ENCODE measurements at regions not wholly inside any gene's neighbourhood (a gene's known extent, or its start where the extent isn't known, plus 50 kb on each side); places are given as distances from the start of the nearest gene placed in this dataset.

- TF ChIP-seq REST (IDR thresholded peaks at IDR 0.05; ENCODE audit: low read depth, low read length): no peak
- TF ChIP-seq NFIC (IDR thresholded peaks at IDR 0.05; ENCODE audit: borderline replicate concordance): no peak
Observed at GRCh38 chr14:89491711-89492381, 74.8 kb upstream of the FOXN3 start (continued).

DNA sequence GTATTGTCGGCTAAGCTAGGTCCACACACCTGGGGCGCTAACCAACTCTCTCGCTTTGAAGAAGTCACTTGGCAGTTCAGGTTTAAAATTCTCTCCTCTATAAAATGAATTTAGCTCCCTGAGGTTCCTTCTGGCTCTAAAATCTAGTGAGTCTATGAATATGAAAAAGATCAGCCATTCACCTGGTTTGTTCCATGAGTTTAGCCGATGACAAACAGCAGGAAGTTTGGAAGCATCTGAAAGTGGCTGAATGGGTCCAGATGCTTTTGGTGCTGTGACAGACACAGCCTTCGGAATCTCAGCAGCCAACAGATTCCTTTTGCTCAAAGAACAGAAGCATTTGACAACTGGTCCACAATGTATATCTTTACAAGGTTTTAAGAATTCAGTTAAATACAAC is 73.4 kb upstream of the FOXN3 start:
- no peaks in the 10 kb centered on the region for H3K79me2 ChIP-seq (ENCODE audit: insufficient read depth)
- H3K9me2 ChIP-seq: no peaks in the 10 kb centered on the region
- no peaks in the 10 kb centered on the region for H3K27me3 ChIP-seq (ENCODE audit: insufficient read depth)
- H3K4me1 ChIP-seq (ENCODE audit: control insufficient read depth in 1 of 2, insufficient read depth in 2 of 2, low read depth in 1 of 2, low read length in 1 of 2): peaks cover 0 to 8% of the 10 kb centered on the region in 2 experiments; a peak in 2 of 4 replicates
- ChIA-PET CTCF (no interaction called here), POLR2A (no interaction called here)
- no peak overlapping the region for H3K9ac ChIP-seq
- H3K4me2 ChIP-seq: no peak overlapping the region
- no peak overlapping the region for H3K4me3 ChIP-seq (ENCODE audit: low read depth in 2 of 2, low read length in 1 of 2)
- no peak for TF ChIP-seq GABPA (IDR thresholded peaks at IDR 0.05; ENCODE audit: low read depth)
- TF ChIP-seq FOSL2 (IDR thresholded peaks at IDR 0.05; ENCODE audit: borderline replicate concordance, low read depth): no peak
- TF ChIP-seq, protein P1, sequence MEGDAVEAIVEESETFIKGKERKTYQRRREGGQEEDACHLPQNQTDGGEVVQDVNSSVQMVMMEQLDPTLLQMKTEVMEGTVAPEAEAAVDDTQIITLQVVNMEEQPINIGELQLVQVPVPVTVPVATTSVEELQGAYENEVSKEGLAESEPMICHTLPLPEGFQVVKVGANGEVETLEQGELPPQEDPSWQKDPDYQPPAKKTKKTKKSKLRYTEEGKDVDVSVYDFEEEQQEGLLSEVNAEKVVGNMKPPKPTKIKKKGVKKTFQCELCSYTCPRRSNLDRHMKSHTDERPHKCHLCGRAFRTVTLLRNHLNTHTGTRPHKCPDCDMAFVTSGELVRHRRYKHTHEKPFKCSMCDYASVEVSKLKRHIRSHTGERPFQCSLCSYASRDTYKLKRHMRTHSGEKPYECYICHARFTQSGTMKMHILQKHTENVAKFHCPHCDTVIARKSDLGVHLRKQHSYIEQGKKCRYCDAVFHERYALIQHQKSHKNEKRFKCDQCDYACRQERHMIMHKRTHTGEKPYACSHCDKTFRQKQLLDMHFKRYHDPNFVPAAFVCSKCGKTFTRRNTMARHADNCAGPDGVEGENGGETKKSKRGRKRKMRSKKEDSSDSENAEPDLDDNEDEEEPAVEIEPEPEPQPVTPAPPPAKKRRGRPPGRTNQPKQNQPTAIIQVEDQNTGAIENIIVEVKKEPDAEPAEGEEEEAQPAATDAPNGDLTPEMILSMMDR (IDR thresholded peaks at IDR 0.05): no peak
- no peak for TF ChIP-seq JUND (IDR thresholded peaks at IDR 0.05)
- TF ChIP-seq RCOR1 (IDR thresholded peaks at IDR 0.05; ENCODE audit: low read length): no peak
- TF ChIP-seq CHD2 (IDR thresholded peaks at IDR 0.05; ENCODE audit: low read length, partially characterized antibody): no peak
- no peak for TF ChIP-seq NFIC (IDR thresholded peaks at IDR 0.05; ENCODE audit: borderline replicate concordance)
- no peak for TF ChIP-seq TCF12 (IDR thresholded peaks at IDR 0.05)
- TF ChIP-seq MXI1 (IDR thresholded peaks at IDR 0.05; ENCODE audit: low read depth, low read length): no peak
- no peak for TF ChIP-seq EP300 (IDR thresholded peaks at IDR 0.05; ENCODE audit: borderline replicate concordance in 1 of 2, low read depth in 1 of 2, low read length in 1 of 2)
- TF ChIP-seq FOXJ3 (CRISPR knock-in tag; IDR thresholded peaks at IDR 0.05): no peak
- TF ChIP-seq RAD21 (IDR thresholded peaks at IDR 0.05; ENCODE audit: low read length): no peak
- no peak for TF ChIP-seq EZH2phosphoT487 (IDR thresholded peaks at IDR 0.05; ENCODE audit: borderline replicate concordance, low read depth)
- TF ChIP-seq, protein P2, sequence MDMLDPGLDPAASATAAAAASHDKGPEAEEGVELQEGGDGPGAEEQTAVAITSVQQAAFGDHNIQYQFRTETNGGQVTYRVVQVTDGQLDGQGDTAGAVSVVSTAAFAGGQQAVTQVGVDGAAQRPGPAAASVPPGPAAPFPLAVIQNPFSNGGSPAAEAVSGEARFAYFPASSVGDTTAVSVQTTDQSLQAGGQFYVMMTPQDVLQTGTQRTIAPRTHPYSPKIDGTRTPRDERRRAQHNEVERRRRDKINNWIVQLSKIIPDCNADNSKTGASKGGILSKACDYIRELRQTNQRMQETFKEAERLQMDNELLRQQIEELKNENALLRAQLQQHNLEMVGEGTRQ (IDR thresholded peaks at IDR 0.05; ENCODE audit: borderline replicate concordance, low read depth, low read length): no peak
- TF ChIP-seq MEF2A (IDR thresholded peaks at IDR 0.05; ENCODE audit: borderline replicate concordance, low read depth): no peak
- TF ChIP-seq ZBTB33 (IDR thresholded peaks at IDR 0.05; ENCODE audit: borderline replicate concordance, low read depth): no peak
- TF ChIP-seq YY1 (IDR thresholded peaks at IDR 0.05; ENCODE audit: low read depth): no peak
- no peak for TF ChIP-seq SIN3A (IDR thresholded peaks at IDR 0.05; ENCODE audit: borderline replicate concordance, low read depth, low read length)
- 91% methylated on average over 4 of the region's 5 CpGs for WGBS (ENCODE audit: low lambda C conversion rate)
- no peaks in the 10 kb centered on the region for H4K20me1 ChIP-seq (ENCODE audit: insufficient read depth)
- H3K27ac ChIP-seq (ENCODE audit: low read depth in 2 of 2, low read length in 1 of 2): no peak overlapping the region
- no peak for DNase-seq
- H3K9me3 ChIP-seq: no peaks in the 10 kb centered on the region
- no peaks in the 10 kb centered on the region for H3K36me3 ChIP-seq (replicated peaks in 1 of 2; ENCODE audit: control insufficient read depth in 1 of 2, insufficient read depth in 2 of 2, low read length in 1 of 2)
- no peak overlapping the region for H2AFZ ChIP-seq (ENCODE audit: low read depth)
- H3F3A ChIP-seq (replicated peaks; ENCODE audit: insufficient read depth): no peaks in the 10 kb centered on the region
